Esophagus squamous epithelium (tissue), 4 donors: ENCODE measurements at regions not wholly inside any gene's neighbourhood (a gene's known extent, or its start where the extent isn't known, plus 50 kb on each side); places are given as distances from the start of the nearest gene placed in this dataset.

ENCODE experiments used
- POLR2A ChIP-seq, 4 donors: fragments of 450-650 bp; IDR thresholded peaks; one replicate each; pipeline ENCODE4 v1.6.1; 2017; ENCODE audit warnings: antibody characterized with exemption in 4 of 4, mild to moderate bottlenecking in 4 of 4, moderate library complexity in 3 of 4
- TF ChIP-seq, protein P1 (sequence below), 6 experiments: fragments of 450-650 bp in 4 of 6; fragments of 200-600 bp in 2 of 6; sonication (generic) in 2 of 6; IDR thresholded peaks; one replicate each; pipeline ENCODE4 v1.5.1; 2016 to 2019; ENCODE audit warnings: antibody characterized with exemption in 6 of 6, mild to moderate bottlenecking in 4 of 6, moderate library complexity in 4 of 6

DNA sequence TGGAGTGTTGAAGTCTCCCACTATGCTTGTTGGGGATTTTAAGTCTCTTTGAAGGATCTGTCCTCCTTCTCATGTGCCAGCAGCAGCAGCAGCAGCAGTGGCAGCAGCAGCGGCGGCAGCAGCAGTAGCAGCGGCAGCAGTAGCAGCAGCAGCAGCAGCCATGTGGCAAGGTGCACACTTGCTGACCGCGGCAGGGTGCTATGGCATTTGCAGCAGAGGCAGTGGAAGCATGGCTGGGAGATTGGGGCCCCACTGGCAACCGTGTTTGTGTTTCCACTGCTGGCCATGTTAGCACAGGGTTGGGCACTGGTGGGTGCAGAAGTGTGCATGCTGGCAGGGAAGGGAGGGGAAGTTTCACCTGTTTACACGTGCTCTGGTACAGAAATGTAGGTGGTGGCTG lies 280.1 kb downstream of the NUP35 start:
- no peak for TF ChIP-seq POLR2A (IDR thresholded peaks at IDR 0.05)
- TF ChIP-seq, protein P1, sequence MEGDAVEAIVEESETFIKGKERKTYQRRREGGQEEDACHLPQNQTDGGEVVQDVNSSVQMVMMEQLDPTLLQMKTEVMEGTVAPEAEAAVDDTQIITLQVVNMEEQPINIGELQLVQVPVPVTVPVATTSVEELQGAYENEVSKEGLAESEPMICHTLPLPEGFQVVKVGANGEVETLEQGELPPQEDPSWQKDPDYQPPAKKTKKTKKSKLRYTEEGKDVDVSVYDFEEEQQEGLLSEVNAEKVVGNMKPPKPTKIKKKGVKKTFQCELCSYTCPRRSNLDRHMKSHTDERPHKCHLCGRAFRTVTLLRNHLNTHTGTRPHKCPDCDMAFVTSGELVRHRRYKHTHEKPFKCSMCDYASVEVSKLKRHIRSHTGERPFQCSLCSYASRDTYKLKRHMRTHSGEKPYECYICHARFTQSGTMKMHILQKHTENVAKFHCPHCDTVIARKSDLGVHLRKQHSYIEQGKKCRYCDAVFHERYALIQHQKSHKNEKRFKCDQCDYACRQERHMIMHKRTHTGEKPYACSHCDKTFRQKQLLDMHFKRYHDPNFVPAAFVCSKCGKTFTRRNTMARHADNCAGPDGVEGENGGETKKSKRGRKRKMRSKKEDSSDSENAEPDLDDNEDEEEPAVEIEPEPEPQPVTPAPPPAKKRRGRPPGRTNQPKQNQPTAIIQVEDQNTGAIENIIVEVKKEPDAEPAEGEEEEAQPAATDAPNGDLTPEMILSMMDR (IDR thresholded peaks at IDR 0.05) = no peak
